K562 (cell line): ENCODE measurements at regions not wholly inside any gene's neighbourhood (a gene's known extent, or its start where the extent isn't known, plus 50 kb on each side); places are given as distances from the start of the nearest gene placed in this dataset.

Experiments
- CEBPG ChIP-seq, 3 experiments: fragments of 200-800 bp in 1 of 3; sonication (Bioruptor generic) in 1 of 3; sonication (generic) in 1 of 3; formaldehyde crosslinking in 1 of 3; IDR thresholded peaks in 2 of 3; conservative IDR thresholded peaks in 1 of 3; 2 replicates each; pipeline versions ENCODE4 v1.6.1 to v1.8.0; 2016 to 2022; ENCODE audit warnings: missing compliant biosample characterization in 2 of 3, missing genetic modification characterization in 2 of 3, mild to moderate bottlenecking in 1 of 3, missing genetic modification reagents in 1 of 3
- STAT5A ChIP-seq: IDR thresholded peaks from 2 replicates; pipeline ENCODE4 v1.6.1; 2012; ENCODE audit warnings: low read length, inconsistent platforms, borderline replicate concordance
- ZKSCAN1 ChIP-seq: fragments of 150-350 bp; IDR thresholded peaks from 2 replicates; pipeline ENCODE4 v1.6.1; 2016; ENCODE audit warnings: low read depth, low read length
- TF ChIP-seq, protein P1 (sequence below), 2 experiments: IDR thresholded peaks; 2 replicates each; pipeline ENCODE4 v1.6.1; 2012; ENCODE audit warnings: improper control_type of control experiment in 2 of 2, low read depth in 2 of 2, low read length in 2 of 2, borderline replicate concordance in 1 of 2
- TF ChIP-seq, protein P2 (sequence below): fragments of 450-650 bp; IDR thresholded peaks from 2 replicates; pipeline ENCODE4 v1.6.1; 2017; ENCODE audit warnings: antibody characterized with exemption, mild to moderate bottlenecking

GRCh38 chr4:108346818-108347210 lies 178.1 kb upstream of the LEF1 start (continued):
- TF ChIP-seq, protein P1, sequence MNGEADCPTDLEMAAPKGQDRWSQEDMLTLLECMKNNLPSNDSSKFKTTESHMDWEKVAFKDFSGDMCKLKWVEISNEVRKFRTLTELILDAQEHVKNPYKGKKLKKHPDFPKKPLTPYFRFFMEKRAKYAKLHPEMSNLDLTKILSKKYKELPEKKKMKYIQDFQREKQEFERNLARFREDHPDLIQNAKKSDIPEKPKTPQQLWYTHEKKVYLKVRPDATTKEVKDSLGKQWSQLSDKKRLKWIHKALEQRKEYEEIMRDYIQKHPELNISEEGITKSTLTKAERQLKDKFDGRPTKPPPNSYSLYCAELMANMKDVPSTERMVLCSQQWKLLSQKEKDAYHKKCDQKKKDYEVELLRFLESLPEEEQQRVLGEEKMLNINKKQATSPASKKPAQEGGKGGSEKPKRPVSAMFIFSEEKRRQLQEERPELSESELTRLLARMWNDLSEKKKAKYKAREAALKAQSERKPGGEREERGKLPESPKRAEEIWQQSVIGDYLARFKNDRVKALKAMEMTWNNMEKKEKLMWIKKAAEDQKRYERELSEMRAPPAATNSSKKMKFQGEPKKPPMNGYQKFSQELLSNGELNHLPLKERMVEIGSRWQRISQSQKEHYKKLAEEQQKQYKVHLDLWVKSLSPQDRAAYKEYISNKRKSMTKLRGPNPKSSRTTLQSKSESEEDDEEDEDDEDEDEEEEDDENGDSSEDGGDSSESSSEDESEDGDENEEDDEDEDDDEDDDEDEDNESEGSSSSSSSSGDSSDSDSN (IDR thresholded peaks at IDR 0.05; ENCODE audit: borderline replicate concordance in 1 of 2, low read depth in 2 of 2, low read length in 2 of 2) = no peak
- TF ChIP-seq STAT5A (no peak), CEBPG (CRISPR knock-in tag; IDR thresholded peaks at IDR 0.05) (no peak), CEBPG (tag; conservative IDR thresholded peaks at IDR 0.05 in 1 of 2, IDR thresholded peaks at IDR 0.05 in 1 of 2) (no peak), ZKSCAN1 (no peak)
- TF ChIP-seq, protein P2, sequence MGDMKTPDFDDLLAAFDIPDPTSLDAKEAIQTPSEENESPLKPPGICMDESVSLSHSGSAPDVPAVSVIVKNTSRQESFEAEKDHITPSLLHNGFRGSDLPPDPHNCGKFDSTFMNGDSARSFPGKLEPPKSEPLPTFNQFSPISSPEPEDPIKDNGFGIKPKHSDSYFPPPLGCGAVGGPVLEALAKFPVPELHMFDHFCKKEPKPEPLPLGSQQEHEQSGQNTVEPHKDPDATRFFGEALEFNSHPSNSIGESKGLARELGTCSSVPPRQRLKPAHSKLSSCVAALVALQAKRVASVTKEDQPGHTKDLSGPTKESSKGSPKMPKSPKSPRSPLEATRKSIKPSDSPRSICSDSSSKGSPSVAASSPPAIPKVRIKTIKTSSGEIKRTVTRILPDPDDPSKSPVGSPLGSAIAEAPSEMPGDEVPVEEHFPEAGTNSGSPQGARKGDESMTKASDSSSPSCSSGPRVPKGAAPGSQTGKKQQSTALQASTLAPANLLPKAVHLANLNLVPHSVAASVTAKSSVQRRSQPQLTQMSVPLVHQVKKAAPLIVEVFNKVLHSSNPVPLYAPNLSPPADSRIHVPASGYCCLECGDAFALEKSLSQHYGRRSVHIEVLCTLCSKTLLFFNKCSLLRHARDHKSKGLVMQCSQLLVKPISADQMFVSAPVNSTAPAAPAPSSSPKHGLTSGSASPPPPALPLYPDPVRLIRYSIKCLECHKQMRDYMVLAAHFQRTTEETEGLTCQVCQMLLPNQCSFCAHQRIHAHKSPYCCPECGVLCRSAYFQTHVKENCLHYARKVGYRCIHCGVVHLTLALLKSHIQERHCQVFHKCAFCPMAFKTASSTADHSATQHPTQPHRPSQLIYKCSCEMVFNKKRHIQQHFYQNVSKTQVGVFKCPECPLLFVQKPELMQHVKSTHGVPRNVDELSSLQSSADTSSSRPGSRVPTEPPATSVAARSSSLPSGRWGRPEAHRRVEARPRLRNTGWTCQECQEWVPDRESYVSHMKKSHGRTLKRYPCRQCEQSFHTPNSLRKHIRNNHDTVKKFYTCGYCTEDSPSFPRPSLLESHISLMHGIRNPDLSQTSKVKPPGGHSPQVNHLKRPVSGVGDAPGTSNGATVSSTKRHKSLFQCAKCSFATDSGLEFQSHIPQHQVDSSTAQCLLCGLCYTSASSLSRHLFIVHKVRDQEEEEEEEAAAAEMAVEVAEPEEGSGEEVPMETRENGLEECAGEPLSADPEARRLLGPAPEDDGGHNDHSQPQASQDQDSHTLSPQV = no peak
- TF ChIP-seq, all 486 proteins: peak for 0
